ENCODE measurements at regions not wholly inside any gene's neighbourhood (a gene's known extent, or its start where the extent isn't known, plus 50 kb on each side); places are given as distances from the start of the nearest gene placed in this dataset.
"Not testable (repeated sequence)": the region's sequence is repeated elsewhere in the genome, so short reads cannot be mapped to it uniquely, and the experiment has no call there.

GRCh38 chr13:18948664-18949488 is 232.7 kb downstream of the TUBA3C start:
- DNase-seq (ENCODE audit: low spot score): no peak

DNA sequence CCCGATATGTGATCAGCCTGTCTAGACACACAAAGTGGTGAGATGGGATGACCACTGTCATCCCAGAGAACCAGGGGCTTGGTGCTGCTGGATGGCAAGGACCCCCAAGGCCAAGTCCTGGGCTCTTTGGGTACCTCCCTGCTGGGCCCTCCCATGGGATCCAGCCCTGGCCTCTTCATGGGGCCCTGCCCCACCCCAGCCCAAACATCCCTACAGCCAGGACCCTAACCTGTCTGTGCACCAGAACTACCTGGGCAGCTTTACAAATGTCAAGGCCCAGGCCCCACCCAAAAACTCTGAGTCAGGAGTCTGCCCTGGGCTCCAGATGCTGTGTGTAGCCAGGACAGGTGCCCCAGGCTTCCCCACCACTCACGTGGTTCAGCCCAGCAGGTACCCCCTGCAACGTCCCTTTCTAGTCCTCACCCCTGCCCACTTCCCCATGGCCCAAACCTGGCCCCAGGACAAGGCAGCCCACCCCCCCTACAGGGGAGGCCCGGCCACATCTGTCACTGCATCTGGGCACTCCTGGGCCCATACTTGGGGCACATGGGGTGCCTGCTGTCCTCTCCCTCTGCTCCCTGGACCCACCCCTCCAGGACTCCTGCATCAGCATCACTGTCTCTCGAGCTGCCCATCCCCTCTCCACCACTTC is 233.5 kb downstream of the TUBA3C start:
- DNase-seq (ENCODE audit: low spot score): no peak

GRCh38 chr13:18947376-18947977 is 234.1 kb downstream of the TUBA3C start:
- no peak for DNase-seq (ENCODE audit: low spot score)

- DNase-seq (ENCODE audit: low spot score): no peak
These were observed 234.9 kb downstream of the TUBA3C start for GRCh38 chr13:18946738-18947137.

GRCh38 chr13:18944501-18945068 is 237.0 kb downstream of the TUBA3C start:
- DNase-seq (ENCODE audit: low spot score): no peak

DNA sequence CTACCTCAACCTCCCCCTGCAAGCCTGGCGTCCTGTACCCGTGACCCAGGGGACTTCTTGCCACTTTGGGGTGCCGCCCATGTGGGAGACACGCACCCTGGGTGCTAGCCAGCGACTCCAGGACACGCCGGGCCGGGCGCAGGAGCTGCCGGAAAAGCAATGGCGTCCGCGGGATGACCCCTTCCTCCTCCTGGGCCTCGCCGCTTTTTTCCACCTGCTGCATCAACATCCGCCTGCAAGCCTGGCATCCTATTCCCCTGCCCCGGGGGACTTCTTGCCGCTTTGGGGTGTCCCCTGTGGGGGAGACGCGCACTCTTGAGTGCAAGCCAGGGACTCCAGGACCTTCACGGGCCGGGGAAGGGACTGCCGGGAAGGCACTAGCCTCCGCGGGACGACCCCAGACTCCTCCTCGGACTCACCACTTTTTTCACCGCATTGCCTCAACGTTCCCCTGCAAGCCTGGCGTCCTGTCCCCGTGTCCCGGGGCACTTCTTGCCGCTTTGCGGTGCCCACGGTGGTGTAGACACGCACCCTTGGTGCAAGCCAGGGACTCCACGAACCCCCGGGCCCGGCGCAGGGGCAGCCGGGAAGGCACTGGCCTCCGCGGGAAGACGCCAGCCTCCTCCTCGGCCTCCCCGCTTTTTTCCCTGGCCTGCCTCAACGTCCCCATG is 237.8 kb downstream of the TUBA3C start:
- DNase-seq (ENCODE audit: low spot score): no peak

- DNase-seq (ENCODE audit: low spot score): no peak
These were observed 238.4 kb downstream of the TUBA3C start for GRCh38 chr13:18943273-18943672.

GRCh38 chr13:18936104-18936503 is 245.5 kb downstream of the TUBA3C start:
- DNase-seq (ENCODE audit: low spot score): no peak

GRCh38 chr13:18921063-18921462 is 260.6 kb downstream of the TUBA3C start:
- DNase-seq (ENCODE audit: low spot score): no peak

DNA sequence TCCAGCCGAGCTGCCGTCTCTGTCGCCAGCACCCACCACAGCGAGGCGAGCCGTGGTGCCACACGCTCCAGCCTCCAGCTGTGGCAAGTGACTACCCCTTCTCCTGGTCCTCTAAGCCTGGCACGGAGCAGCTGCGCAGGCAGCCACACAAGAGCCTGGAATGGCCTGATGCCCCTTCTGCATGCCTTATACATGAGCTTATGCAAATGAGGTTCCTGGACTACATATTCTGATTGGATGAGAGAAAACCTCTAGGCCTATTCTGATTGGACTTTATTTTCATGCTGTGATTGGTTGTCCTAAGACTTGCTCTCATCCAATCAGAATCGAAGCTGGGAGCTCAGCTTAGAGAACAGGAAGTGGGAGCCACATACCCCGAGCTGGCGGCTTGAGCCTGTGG is 276.5 kb downstream of the TUBA3C start:
- not testable (repeated sequence) for DNase-seq (ENCODE audit: low spot score)

GRCh38 chr13:18895411-18895810 is 286.2 kb downstream of the TUBA3C start:
- not testable (repeated sequence) for DNase-seq (ENCODE audit: low spot score)

DNA sequence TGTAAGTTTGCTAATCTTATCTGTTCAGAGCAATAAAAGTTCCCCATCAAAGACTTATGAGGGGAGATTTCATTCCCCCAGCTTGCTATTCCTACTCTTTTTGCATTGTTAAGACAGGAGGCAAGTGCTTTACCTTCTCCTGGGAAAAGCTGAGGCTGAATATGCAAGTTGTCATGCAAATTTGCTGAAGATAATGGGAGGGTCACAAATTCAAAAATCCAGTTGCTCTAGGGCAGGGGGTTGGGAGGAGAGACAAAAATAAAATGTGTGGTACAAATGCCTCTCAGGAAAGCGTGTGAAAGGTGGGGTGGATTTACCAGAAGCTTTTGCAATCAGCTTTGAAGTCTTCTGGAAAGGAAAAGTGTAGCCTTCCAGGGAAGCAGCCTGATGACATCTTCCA is 290.4 kb downstream of the TUBA3C start:
- DNase-seq (ENCODE audit: low spot score): not testable (repeated sequence)

GRCh38 chr13:18874875-18875789 is 306.5 kb downstream of the TUBA3C start:
- peak; percentile 12 for DNase-seq (ENCODE audit: low spot score)

- DNase-seq (ENCODE audit: low spot score): not testable (repeated sequence)
These were observed 311.1 kb downstream of the TUBA3C start for GRCh38 chr13:18870557-18870956.

- DNase-seq (ENCODE audit: low spot score): not testable (repeated sequence)
These were observed 312.3 kb downstream of the TUBA3C start for GRCh38 chr13:18869365-18869764.

DNA sequence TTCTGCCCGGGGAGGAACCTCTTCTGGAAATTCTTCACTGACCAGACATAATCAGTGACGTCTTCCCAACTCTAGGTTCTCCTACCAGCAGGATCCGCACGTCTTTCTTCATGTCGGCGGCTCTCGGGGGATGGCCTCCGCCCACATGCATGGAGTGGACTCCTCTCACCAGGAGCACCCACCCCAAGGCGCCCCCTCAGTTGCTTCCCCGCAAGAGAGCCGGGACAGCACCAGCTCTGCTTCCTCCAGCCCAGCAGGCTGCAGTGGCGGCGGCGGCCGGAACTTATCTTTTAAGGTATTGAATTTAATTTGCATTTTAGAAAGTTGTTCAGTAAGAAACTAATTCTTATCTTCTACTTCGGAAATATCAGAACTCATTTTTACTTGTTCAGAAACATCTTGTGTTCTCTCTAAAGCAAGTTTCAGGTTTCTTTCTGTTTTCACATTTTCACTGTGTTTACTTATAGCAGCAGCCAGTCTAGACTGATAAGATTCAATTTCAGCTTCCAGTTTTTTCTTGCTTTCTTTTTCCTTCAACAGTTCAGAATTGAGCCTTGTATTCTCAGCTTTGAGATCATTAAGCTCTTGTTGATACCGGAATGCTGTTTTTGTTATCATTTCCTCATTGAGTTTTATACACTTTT is 343.5 kb downstream of the TUBA3C start:
- not testable (repeated sequence) for DNase-seq (ENCODE audit: low spot score)

DNA sequence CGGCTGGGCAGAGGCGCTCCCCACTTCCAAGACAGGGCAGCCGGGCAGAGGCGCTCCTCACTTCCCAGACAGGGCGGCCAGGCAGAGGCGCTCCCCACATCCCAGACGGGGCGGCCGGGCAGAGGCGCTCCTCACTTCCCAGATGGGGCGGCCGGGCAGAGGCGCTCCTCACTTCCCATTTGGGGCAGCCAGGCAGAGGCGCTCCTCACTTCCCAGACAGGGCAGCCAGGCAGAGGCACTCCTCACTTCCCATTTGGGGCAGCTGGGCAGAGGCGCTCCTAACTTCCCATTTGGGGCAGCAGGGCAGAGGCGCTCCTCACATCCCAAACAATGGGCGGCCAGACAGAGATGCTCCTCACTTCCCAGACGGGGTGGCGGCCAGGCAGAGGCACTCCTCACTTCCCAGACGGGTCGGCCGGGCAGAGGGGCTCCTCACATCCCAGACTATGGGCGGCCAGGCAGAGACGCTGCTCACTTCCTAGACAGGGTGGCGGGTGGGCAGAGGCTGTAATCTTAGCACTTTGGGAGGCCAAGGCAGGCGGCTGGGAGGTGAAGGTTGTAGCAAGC is 344.4 kb downstream of the TUBA3C start:
- DNase-seq (ENCODE audit: low spot score): not testable (repeated sequence)

DNA sequence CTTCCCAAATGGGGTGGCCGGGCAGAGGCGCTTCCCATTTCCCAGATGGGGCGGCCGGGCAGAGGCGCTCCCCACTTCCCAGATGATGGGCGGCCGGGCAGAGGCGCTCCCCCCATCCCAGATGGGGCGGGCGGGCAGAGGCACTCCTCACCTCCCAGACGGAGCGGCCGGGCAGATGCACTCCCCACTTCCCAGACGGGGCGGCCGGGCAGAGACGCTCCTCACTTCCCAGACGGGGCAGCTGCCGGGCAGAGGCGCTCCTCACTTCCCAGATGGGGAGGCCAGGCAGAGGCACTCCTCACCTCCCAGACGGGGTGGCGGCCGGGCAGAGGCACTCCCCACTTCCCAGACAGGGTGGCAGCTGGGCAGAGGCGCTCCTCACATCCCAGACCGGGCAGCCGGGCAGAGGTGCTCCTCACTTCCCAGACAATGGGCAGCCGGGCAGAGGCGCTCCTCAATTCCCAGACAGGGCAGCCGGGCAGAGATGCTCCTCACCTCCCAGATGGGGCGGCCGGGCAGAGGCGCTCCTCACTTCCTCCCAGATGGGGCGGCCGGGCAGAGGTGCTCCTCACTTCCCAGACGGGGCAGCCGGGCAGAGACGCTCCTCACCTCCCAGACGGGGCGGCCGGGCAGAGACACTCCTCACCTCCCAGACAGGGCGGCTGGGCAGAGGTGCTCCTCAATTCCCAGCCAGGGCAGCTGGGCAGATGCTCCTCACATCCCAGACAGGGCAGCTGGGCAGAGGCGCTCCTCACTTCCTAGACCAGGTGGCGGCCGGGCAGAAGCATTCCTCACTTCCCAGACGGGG is 345.0 kb downstream of the TUBA3C start:
- DNase-seq (ENCODE audit: low spot score): not testable (repeated sequence)

- DNase-seq (ENCODE audit: low spot score): not testable (repeated sequence)
These were observed 345.9 kb downstream of the TUBA3C start for GRCh38 chr13:18835754-18836153.

Data from COLO829 (cell line).